HG03139 (cell line): ENCODE measurements at regions not wholly inside any gene's neighbourhood (a gene's known extent, or its start where the extent isn't known, plus 50 kb on each side); places are given as distances from the start of the nearest gene placed in this dataset.

Experiments
- ATAC-seq: cut with Tn5 transposase; IDR thresholded peaks from one replicate; pipeline ENCODE4 v1.9.1; 2021; ENCODE audit not compliant: unreplicated experiment

GRCh38 chr1:58861506-58861905, 77.7 kb upstream of the JUN start:
- no peak for ATAC-seq

- no peak for ATAC-seq
Observed at GRCh38 chr1:58862728-58863385, 79.0 kb upstream of the JUN start.

GRCh38 chr1:58864654-58865053, 80.8 kb upstream of the JUN start:
- no peak for ATAC-seq

- no peak for ATAC-seq
Observed at GRCh38 chr1:58866578-58866977, 82.7 kb upstream of the JUN start.

GRCh38 chr1:58869638-58870297, 85.9 kb upstream of the JUN start:
- ATAC-seq, result no peak

- no peak for ATAC-seq
Observed at GRCh38 chr1:58870298-58870676, 86.4 kb upstream of the JUN start.

- ATAC-seq, result no peak
Observed at GRCh38 chr1:58874342-58874741, 90.5 kb upstream of the JUN start.

GRCh38 chr1:58874757-58875755, 91.2 kb upstream of the JUN start:
- ATAC-seq, result no peak

GRCh38 chr1:58879464-58879863, 95.6 kb upstream of the JUN start:
- no peak for ATAC-seq

- no peak for ATAC-seq
Observed at GRCh38 chr1:58880592-58880991, 96.7 kb upstream of the JUN start.

- ATAC-seq, result no peak
Observed at GRCh38 chr1:58881471-58881994, 97.7 kb upstream of the JUN start.

GRCh38 chr1:58882322-58882948, 98.6 kb upstream of the JUN start:
- no peak for ATAC-seq

GRCh38 chr1:58883037-58883887, 99.4 kb upstream of the JUN start:
- no peak for ATAC-seq

GRCh38 chr1:58883888-58884482, 100.1 kb upstream of the JUN start:
- ATAC-seq, result no peak

- no peak for ATAC-seq
Observed at GRCh38 chr1:58884706-58885661, 101.1 kb upstream of the JUN start.

- no peak for ATAC-seq
Observed at GRCh38 chr1:58885998-58886397, 102.2 kb upstream of the JUN start.

- ATAC-seq, result no peak
Observed at GRCh38 chr1:58886611-58887010, 102.8 kb upstream of the JUN start.

GRCh38 chr1:58887059-58887458, 103.2 kb upstream of the JUN start:
- no peak for ATAC-seq

- ATAC-seq, result no peak
Observed at GRCh38 chr1:58888833-58889232, 105.0 kb upstream of the JUN start.
